GM12874 (cell line): ENCODE measurements at regions not wholly inside any gene's neighbourhood (a gene's known extent, or its start where the extent isn't known, plus 50 kb on each side); places are given as distances from the start of the nearest gene placed in this dataset.

Experiments
- CTCF ChIP-seq: IDR thresholded peaks from 2 replicates; pipeline ENCODE4 v1.5.1; 2011; ENCODE audit warnings: low read depth, mild to moderate bottlenecking, control low read depth, low read length, moderate library complexity; ENCODE audit not compliant: insufficient read depth

GRCh38 chr1:88035578-88035977 lies 648.5 kb upstream of the PKN2 start:
- no peak for TF ChIP-seq CTCF

GRCh38 chr1:88036345-88037014 lies 647.6 kb upstream of the PKN2 start:
- TF ChIP-seq CTCF, result no peak

- TF ChIP-seq CTCF, result no peak
These were observed 644.8 kb upstream of the PKN2 start for GRCh38 chr1:88039240-88039639.

GRCh38 chr1:88043834-88044233 lies 640.2 kb upstream of the PKN2 start:
- no peak for TF ChIP-seq CTCF

- no peak for TF ChIP-seq CTCF
These were observed 631.9 kb upstream of the PKN2 start for GRCh38 chr1:88052167-88052566.

GRCh38 chr1:88053065-88053464 lies 631.0 kb upstream of the PKN2 start:
- TF ChIP-seq CTCF, result no peak

GRCh38 chr1:88056881-88057280 lies 627.2 kb upstream of the PKN2 start:
- no peak for TF ChIP-seq CTCF
